Neutrophil (primary cell): ENCODE measurements at regions not wholly inside any gene's neighbourhood (a gene's known extent, or its start where the extent isn't known, plus 50 kb on each side); places are given as distances from the start of the nearest gene placed in this dataset.

ENCODE experiments used
- H3K27ac ChIP-seq: fragments of 200-600 bp; sonication (generic); 2 replicates; pipeline ENCODE4 v1.5.1; 2016; ENCODE audit warnings: mild to moderate bottlenecking, moderate library complexity
- H3K27me3 ChIP-seq: fragments of 200-600 bp; sonication (generic); 2 replicates; pipeline ENCODE4 v1.6.0; 2016; ENCODE audit warnings: mild to moderate bottlenecking
- H3K36me3 ChIP-seq: fragments of 200-600 bp; sonication (generic); 2 replicates; pipeline ENCODE4 v1.5.1; 2017
- H3K4me1 ChIP-seq, 2 experiments: fragments of 200-600 bp in 1 of 2; sonication (generic) in 1 of 2; 1 replicate in 1 of 2; 2 replicates in 1 of 2; pipeline versions ENCODE4 v1.5.1 to v1.6.1; 2013 to 2016; ENCODE audit warnings: low read depth in 1 of 2, low read length in 1 of 2, mild to moderate bottlenecking in 1 of 2, moderate library complexity in 1 of 2; ENCODE audit not compliant: control insufficient read depth in 1 of 2, insufficient read depth in 1 of 2
- H3K4me3 ChIP-seq, 2 experiments: fragments of 200-600 bp in 1 of 2; sonication (generic) in 1 of 2; 1 replicate in 1 of 2; 2 replicates in 1 of 2; pipeline ENCODE4 v1.5.1; 2013 to 2016; ENCODE audit warnings: low read depth in 1 of 2, low read length in 1 of 2, mild to moderate bottlenecking in 1 of 2, moderate library complexity in 1 of 2
- H3K9me3 ChIP-seq: fragments of 200-600 bp; sonication (generic); 2 replicates; pipeline ENCODE4 v1.5.1; 2016
- CTCF ChIP-seq: fragments of 200-600 bp; sonication (generic); IDR thresholded peaks from 2 replicates; pipeline ENCODE4 v1.5.1; 2016; ENCODE audit warnings: antibody characterized with exemption

- H3K27me3 ChIP-seq = no peaks in the 10 kb centered on the region
These were observed 1856.1 kb downstream of the OLFM4 start for GRCh38 chr13:54884682-54885081.

DNA sequence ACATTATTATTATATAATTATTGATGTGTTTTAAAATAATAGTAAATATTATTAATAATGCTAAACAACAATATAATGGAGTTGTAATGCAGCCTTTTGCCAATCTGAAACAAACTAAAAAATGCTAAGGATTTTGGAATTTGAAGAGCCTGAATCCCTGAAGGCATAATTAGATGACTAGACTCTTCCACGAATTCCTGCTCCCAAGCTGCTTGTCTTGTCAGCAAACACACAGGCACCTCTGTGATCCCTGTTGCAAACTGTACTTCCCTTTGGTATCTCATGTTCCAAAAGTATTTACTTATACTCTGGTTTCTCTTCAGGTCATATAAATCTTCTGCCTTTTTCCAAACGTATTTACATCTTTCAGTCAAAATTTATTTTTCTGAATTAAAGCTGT lies 1862.4 kb downstream of the OLFM4 start:
- TF ChIP-seq CTCF = no peak
- H3K4me1 ChIP-seq = no peaks in the 10 kb centered on the region
- H3K36me3 ChIP-seq = no peaks in the 10 kb centered on the region
- H3K9me3 ChIP-seq = no peaks in the 10 kb centered on the region
- H3K27ac ChIP-seq = no peak overlapping the region
- H3K27me3 ChIP-seq = no peaks in the 10 kb centered on the region
- no peak overlapping the region for H3K4me3 ChIP-seq

More at GRCh38 chr13:54884682-54885081, 1856.1 kb downstream of the OLFM4 start:
- no peaks in the 10 kb centered on the region for H3K9me3 ChIP-seq
- no peak overlapping the region for H3K27ac ChIP-seq
- no peaks in the 10 kb centered on the region for H3K4me1 ChIP-seq
- H3K4me3 ChIP-seq = no peak overlapping the region
- H3K36me3 ChIP-seq = no peaks in the 10 kb centered on the region
- TF ChIP-seq CTCF = no peak

DNA sequence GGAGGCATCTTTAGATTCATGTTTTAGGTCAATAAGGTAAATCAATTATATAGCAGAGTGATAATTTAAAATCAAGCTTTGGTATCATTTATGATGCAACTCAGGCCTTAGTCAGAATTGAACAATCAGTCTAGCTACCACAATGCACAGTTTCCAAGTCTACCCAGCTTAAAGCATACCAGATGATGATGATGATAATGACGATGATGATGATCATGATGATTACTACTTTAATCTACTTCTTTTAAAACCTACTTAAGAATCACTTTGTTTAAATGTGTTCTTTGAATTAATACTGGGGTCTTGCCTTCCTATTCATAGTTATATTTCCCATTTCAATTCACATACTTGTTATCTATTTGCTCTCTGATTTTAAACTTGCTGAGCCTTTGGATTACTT lies 1872.7 kb downstream of the OLFM4 start:
- TF ChIP-seq CTCF = no peak
- Histone ChIP-seq H3K9me3 (no peaks in the 10 kb centered on the region), H3K4me1 (no peaks in the 10 kb centered on the region), H3K27ac (no peak overlapping the region), H3K36me3 (no peaks in the 10 kb centered on the region), H3K4me3 (no peak overlapping the region), H3K27me3 (no peaks in the 10 kb centered on the region)

DNA sequence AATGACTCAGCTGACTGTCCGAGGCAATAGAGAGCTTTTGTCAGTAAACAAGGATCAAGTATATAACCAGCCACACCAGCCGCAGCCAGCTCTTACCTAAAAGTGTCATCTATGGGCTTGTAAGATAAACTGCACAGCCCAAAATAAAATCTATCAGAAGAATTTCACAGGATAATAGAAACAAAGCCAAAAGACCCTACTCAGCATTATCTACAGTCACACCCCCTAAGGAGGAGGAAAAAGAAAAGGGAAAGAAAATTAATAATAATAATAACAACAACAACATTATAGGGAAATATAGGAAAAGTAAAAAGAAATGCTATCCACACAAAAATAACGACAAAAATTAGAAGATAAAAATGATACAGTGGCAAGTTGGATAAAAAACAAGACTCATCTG lies 1883.8 kb downstream of the OLFM4 start:
- Histone ChIP-seq H3K4me3 (no peak overlapping the region), H3K4me1 (no peaks in the 10 kb centered on the region), H3K27me3 (no peaks in the 10 kb centered on the region), H3K9me3 (no peaks in the 10 kb centered on the region), H3K36me3 (no peaks in the 10 kb centered on the region), H3K27ac (no peak overlapping the region)
- TF ChIP-seq CTCF = no peak

DNA sequence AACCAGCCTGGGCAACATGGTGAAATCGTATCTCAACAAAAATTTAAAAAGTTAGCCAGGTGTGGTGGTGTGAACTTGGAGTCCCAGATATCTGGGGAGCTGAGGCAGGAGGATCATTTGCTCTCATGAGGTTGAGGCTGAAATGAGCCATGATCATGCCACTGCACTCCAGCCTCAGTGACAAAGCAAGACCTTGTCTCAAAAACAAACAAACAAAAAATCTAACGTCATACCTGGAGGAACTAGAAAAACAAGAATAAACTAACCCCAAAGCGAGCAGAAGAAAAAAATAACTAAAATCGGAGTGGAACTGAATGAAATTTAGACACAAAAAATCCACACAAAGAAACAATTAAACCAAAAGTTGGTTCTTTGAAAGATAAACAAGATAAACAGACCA lies 1885.1 kb downstream of the OLFM4 start:
- no peaks in the 10 kb centered on the region for H3K27me3 ChIP-seq
- H3K9me3 ChIP-seq = no peaks in the 10 kb centered on the region
- TF ChIP-seq CTCF = no peak
- H3K4me1 ChIP-seq = no peaks in the 10 kb centered on the region
- no peak overlapping the region for H3K27ac ChIP-seq
- H3K4me3 ChIP-seq = no peak overlapping the region
- no peaks in the 10 kb centered on the region for H3K36me3 ChIP-seq

GRCh38 chr13:54927538-54927937 lies 1898.9 kb downstream of the OLFM4 start:
- H3K27me3 ChIP-seq = no peaks in the 10 kb centered on the region
- no peak for TF ChIP-seq CTCF

More at GRCh38 chr13:54927538-54927937, 1898.9 kb downstream of the OLFM4 start:
- no peak overlapping the region for H3K4me3 ChIP-seq
- no peaks in the 10 kb centered on the region for H3K9me3 ChIP-seq
- no peaks in the 10 kb centered on the region for H3K36me3 ChIP-seq
- H3K27ac ChIP-seq = no peak overlapping the region
- H3K4me1 ChIP-seq = no peaks in the 10 kb centered on the region
